ENCODE measurements at regions not wholly inside any gene's neighbourhood (a gene's known extent, or its start where the extent isn't known, plus 50 kb on each side); places are given as distances from the start of the nearest gene placed in this dataset.

- Histone ChIP-seq H3K27me3 (ENCODE audit: control insufficient read depth, insufficient read depth, low read length) (no peaks in the 10 kb centered on the region), H3K36me3 (ENCODE audit: control insufficient read depth, insufficient read depth, low read length) (no peaks in the 10 kb centered on the region), H3K4me3 (ENCODE audit: low read depth, low read length) (no peak overlapping the region)
- no peak for TF ChIP-seq CTCF (IDR thresholded peaks at IDR 0.05; ENCODE audit: insufficient read depth, low read length, poor library complexity, severe bottlenecking)
- DNase-seq (ENCODE audit: low read depth), result no peak
Observed at GRCh38 chr14:29168149-29168548, 401.6 kb downstream of the FOXG1 start.

DNA sequence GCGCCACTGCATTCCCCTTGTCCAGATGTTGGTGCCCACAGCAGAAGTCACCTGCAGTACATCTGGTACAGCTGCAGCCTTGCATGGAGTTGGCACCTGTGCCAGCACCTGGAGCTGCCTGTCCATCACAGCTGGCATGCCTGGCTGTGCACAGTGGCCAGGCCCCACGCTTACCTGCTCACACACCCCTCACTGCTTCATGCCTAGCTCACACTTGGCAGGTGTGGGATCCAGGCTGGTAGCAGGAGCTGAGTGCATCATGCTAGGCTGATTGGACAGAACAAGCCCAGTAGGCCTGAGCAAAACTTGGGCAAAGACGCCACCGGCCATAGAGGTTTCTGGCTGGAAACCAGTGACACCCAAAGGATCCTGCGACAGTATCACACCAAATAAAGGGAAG is 402.8 kb downstream of the FOXG1 start:
- DNase-seq (ENCODE audit: low read depth), result no peak
- no peaks in the 10 kb centered on the region for H3K27me3 ChIP-seq (ENCODE audit: control insufficient read depth, insufficient read depth, low read length)
- no peak for TF ChIP-seq CTCF (IDR thresholded peaks at IDR 0.05; ENCODE audit: insufficient read depth, low read length, poor library complexity, severe bottlenecking)
- H3K36me3 ChIP-seq (ENCODE audit: control insufficient read depth, insufficient read depth, low read length), result no peaks in the 10 kb centered on the region
- no peak overlapping the region for H3K4me3 ChIP-seq (ENCODE audit: low read depth, low read length)

GRCh38 chr14:29175706-29176105 is 409.1 kb downstream of the FOXG1 start:
- Histone ChIP-seq H3K27me3 (ENCODE audit: control insufficient read depth, insufficient read depth, low read length) (no peaks in the 10 kb centered on the region), H3K4me3 (ENCODE audit: low read depth, low read length) (no peak overlapping the region), H3K36me3 (ENCODE audit: control insufficient read depth, insufficient read depth, low read length) (no peaks in the 10 kb centered on the region)
- DNase-seq (ENCODE audit: low read depth), result no peak
- TF ChIP-seq CTCF (IDR thresholded peaks at IDR 0.05; ENCODE audit: insufficient read depth, low read length, poor library complexity, severe bottlenecking), result no peak

DNA sequence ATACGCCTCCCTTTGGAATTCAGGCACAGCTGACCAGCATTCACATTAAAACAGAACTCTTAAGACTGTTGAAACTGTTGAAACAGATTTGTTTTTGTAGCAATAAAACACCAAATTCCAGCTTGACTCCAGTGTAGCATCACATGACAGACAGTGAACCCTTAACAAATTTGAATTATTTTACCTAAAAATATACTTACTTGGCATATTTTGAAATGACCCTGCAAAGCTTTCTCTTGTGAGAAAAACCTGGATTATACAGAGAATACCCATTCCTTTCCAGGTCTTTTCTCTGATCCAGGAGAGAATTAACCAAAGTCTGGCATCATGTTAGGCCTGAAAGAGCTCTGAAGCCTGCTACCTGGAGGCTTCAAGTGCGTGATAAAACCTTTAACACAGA is 410.3 kb downstream of the FOXG1 start:
- no peak for TF ChIP-seq CTCF (IDR thresholded peaks at IDR 0.05; ENCODE audit: insufficient read depth, low read length, poor library complexity, severe bottlenecking)

GRCh38 chr14:29178971-29179370 is 412.4 kb downstream of the FOXG1 start:
- Histone ChIP-seq H3K4me3 (ENCODE audit: low read depth, low read length) (no peak overlapping the region), H3K27me3 (ENCODE audit: control insufficient read depth, insufficient read depth, low read length) (no peaks in the 10 kb centered on the region), H3K36me3 (ENCODE audit: control insufficient read depth, insufficient read depth, low read length) (no peaks in the 10 kb centered on the region)
- no peak for TF ChIP-seq CTCF (IDR thresholded peaks at IDR 0.05; ENCODE audit: insufficient read depth, low read length, poor library complexity, severe bottlenecking)
- DNase-seq (ENCODE audit: low read depth), result no peak

More for the DNA sequence above, 410.3 kb downstream of the FOXG1 start:
- Histone ChIP-seq H3K27me3 (ENCODE audit: control insufficient read depth, insufficient read depth, low read length) (no peaks in the 10 kb centered on the region), H3K4me3 (ENCODE audit: low read depth, low read length) (no peak overlapping the region), H3K36me3 (ENCODE audit: control insufficient read depth, insufficient read depth, low read length) (no peaks in the 10 kb centered on the region)
- DNase-seq (ENCODE audit: low read depth), result no peak

GRCh38 chr14:29191092-29191491 is 424.5 kb downstream of the FOXG1 start:
- no peak for DNase-seq (ENCODE audit: low read depth)
- H3K36me3 ChIP-seq (ENCODE audit: control insufficient read depth, insufficient read depth, low read length), result no peaks in the 10 kb centered on the region
- no peaks in the 10 kb centered on the region for H3K27me3 ChIP-seq (ENCODE audit: control insufficient read depth, insufficient read depth, low read length)
- TF ChIP-seq CTCF (IDR thresholded peaks at IDR 0.05; ENCODE audit: insufficient read depth, low read length, poor library complexity, severe bottlenecking), result no peak
- no peak overlapping the region for H3K4me3 ChIP-seq (ENCODE audit: low read depth, low read length)
